Left kidney (tissue), 1 donor: ENCODE measurements at regions not wholly inside any gene's neighbourhood (a gene's known extent, or its start where the extent isn't known, plus 50 kb on each side); places are given as distances from the start of the nearest gene placed in this dataset.
"Not testable (repeated sequence)": the region's sequence is repeated elsewhere in the genome, so short reads cannot be mapped to it uniquely, and the experiment has no call there.

ENCODE experiments used
- DNase-seq: peaks from one replicate; pipeline ENCODE4 v3.0.0-alpha.2; 2013

GRCh38 chr4:66928881-66929280 is 616.4 kb downstream of the CENPC start:
- not testable (repeated sequence) for DNase-seq

GRCh38 chr4:66927937-66928336 is 617.4 kb downstream of the CENPC start:
- DNase-seq: no peak

GRCh38 chr4:66926687-66927086 is 618.6 kb downstream of the CENPC start:
- no peak for DNase-seq

- DNase-seq: no peak
Observed at GRCh38 chr4:66923081-66923865, 622.0 kb downstream of the CENPC start.

GRCh38 chr4:66921433-66921832 is 623.9 kb downstream of the CENPC start:
- no peak for DNase-seq

- no peak for DNase-seq
Observed at GRCh38 chr4:66920514-66920913, 624.8 kb downstream of the CENPC start.

GRCh38 chr4:66911880-66912279 is 633.4 kb downstream of the CENPC start:
- DNase-seq: no peak

GRCh38 chr4:66906314-66906713 is 639.0 kb downstream of the CENPC start:
- no peak for DNase-seq

GRCh38 chr4:66899422-66900065 is 645.8 kb downstream of the CENPC start:
- no peak for DNase-seq

- no peak for DNase-seq
Observed at GRCh38 chr4:66893807-66894206, 651.5 kb downstream of the CENPC start.

GRCh38 chr4:66887061-66887460 is 658.2 kb downstream of the CENPC start:
- DNase-seq: no peak

GRCh38 chr4:66885501-66886165 is 659.7 kb downstream of the CENPC start:
- no peak for DNase-seq

GRCh38 chr4:66876946-66877345 is 668.4 kb downstream of the CENPC start:
- DNase-seq: no peak

GRCh38 chr4:66872661-66873060 is 672.6 kb downstream of the CENPC start:
- DNase-seq: no peak

GRCh38 chr4:66863481-66863880 is 681.8 kb downstream of the CENPC start:
- no peak for DNase-seq

GRCh38 chr4:66855956-66856355 is 689.3 kb downstream of the CENPC start:
- no peak for DNase-seq

GRCh38 chr4:66853845-66854244 is 691.5 kb downstream of the CENPC start:
- no peak for DNase-seq

- DNase-seq: no peak
Observed at GRCh38 chr4:66852843-66853242, 692.5 kb downstream of the CENPC start.

GRCh38 chr4:66849596-66849995 is 695.7 kb downstream of the CENPC start:
- DNase-seq: no peak

GRCh38 chr4:66842724-66843088 is 702.6 kb downstream of the CENPC start:
- DNase-seq: no peak

- DNase-seq: no peak
Observed at GRCh38 chr4:66842026-66842723, 703.1 kb downstream of the CENPC start.

GRCh38 chr4:66840178-66840577 is 705.1 kb downstream of the CENPC start:
- no peak for DNase-seq
